ENCODE measurements at regions not wholly inside any gene's neighbourhood (a gene's known extent, or its start where the extent isn't known, plus 50 kb on each side); places are given as distances from the start of the nearest gene placed in this dataset.

GRCh38 chr7:46537191-46537905, 616.3 kb upstream of the IGFBP3 start:
- ATAC-seq: no peak
- WGBS, 2 donors: 64 to 76% methylated on average over 5 of the region's 5 CpGs
- intact Hi-C loops (cut with DNase I): no loop called here
- Histone ChIP-seq H3K4me1 (no peaks in the 10 kb centered on the region), H3K27me3 (no peaks in the 10 kb centered on the region), H3K36me3 (no peaks in the 10 kb centered on the region), H3K9me3 (peaks cover 0 to 8% (median 0%) of the 10 kb centered on the region in 11 donors), H3K4me3 (no peak overlapping the region), H3K27ac (no peak overlapping the region)
- no peak for TF ChIP-seq CTCF (IDR thresholded peaks at IDR 0.05)
- no peak for DNase-seq

GRCh38 chr7:46534664-46535588, 613.9 kb upstream of the IGFBP3 start:
- Histone ChIP-seq H3K9me3 (peaks cover 0 to 31% (median 0%) of the 10 kb centered on the region in 11 donors), H3K27me3 (no peaks in the 10 kb centered on the region), H3K4me1 (no peaks in the 10 kb centered on the region), H3K36me3 (no peaks in the 10 kb centered on the region), H3K4me3 (no peak overlapping the region), H3K27ac (no peak overlapping the region)
- DNase-seq (peak in 1 of 2 donors; percentile 27), ATAC-seq (peak in 4 of 8 donors; percentile 24 to 40 (median 36))
- no peak for TF ChIP-seq CTCF (IDR thresholded peaks at IDR 0.05)
- intact Hi-C loops (cut with DNase I): no loop called here
- 61 to 68% methylated on average over 6 of the region's 6 CpGs for WGBS, 2 donors

GRCh38 chr7:46533946-46534345, 612.9 kb upstream of the IGFBP3 start:
- TF ChIP-seq CTCF (IDR thresholded peaks at IDR 0.05): no peak
- no peak for ATAC-seq
- no peak overlapping the region for H3K4me3 ChIP-seq
- H3K36me3 ChIP-seq: no peaks in the 10 kb centered on the region
- H3K27ac ChIP-seq: no peak overlapping the region
- intact Hi-C loops (cut with DNase I): no loop called here
- no peaks in the 10 kb centered on the region for H3K27me3 ChIP-seq
- no peaks in the 10 kb centered on the region for H3K4me1 ChIP-seq
- DNase-seq: no peak
- H3K9me3 ChIP-seq: peaks cover 0 to 31% (median 0%) of the 10 kb centered on the region in 11 donors
- WGBS, 2 donors: 93 to 97% methylated on average over 3 of the region's 3 CpGs

- H3K36me3 ChIP-seq: no peaks in the 10 kb centered on the region
- peaks cover 0 to 37% (median 2%) of the 10 kb centered on the region in 11 donors for H3K9me3 ChIP-seq
- intact Hi-C loops (cut with DNase I): no loop called here
- DNase-seq: no peak
- ATAC-seq: no peak
- 77 to 82% methylated on average over 2 of the region's 2 CpGs for WGBS, 2 donors
- no peak overlapping the region for H3K4me3 ChIP-seq
- H3K4me1 ChIP-seq: no peaks in the 10 kb centered on the region
- no peak overlapping the region for H3K27ac ChIP-seq
- H3K27me3 ChIP-seq: no peaks in the 10 kb centered on the region
- no peak for TF ChIP-seq CTCF (IDR thresholded peaks at IDR 0.05)
These were observed 611.5 kb upstream of the IGFBP3 start for GRCh38 chr7:46532571-46532970.
